K562 (cell line): ENCODE measurements at regions not wholly inside any gene's neighbourhood (a gene's known extent, or its start where the extent isn't known, plus 50 kb on each side); places are given as distances from the start of the nearest gene placed in this dataset.

Experiments
- ATAC-seq: fragments of 200-7000 bp; cut with Tn5 transposase; 3 replicates; pipeline ENCODE4 v1.9.1; 2020; ENCODE audit warnings: moderate library complexity
- BruUV-seq: library from RNA; stranded (reverse); fragments of 400-500 nt; replicated peaks from 2 replicates; lab custom pipeline; 2021; lab: Mats Ljungman, UMichigan
- CTCF ChIA-PET: fragments of 300-600 bp; formaldehyde crosslinking; extraction: SDS; loops from one replicate; lab custom pipeline; 2021; ENCODE audit warnings: low intra/inter-chr PET ratio; lab: Yijun Ruan, JAX
- POLR2A ChIA-PET: fragments of 300-600, 350-650 bp; sonication (Branson Sonifier 250); formaldehyde crosslinking; extraction: SDS; loops from one replicate; lab custom pipeline; 2021; ENCODE audit warnings: antibody characterized with exemption, inconsistent platforms; lab: Yijun Ruan, JAX
- DNase-seq, 4 experiments: peaks; one replicate each; pipeline versions ENCODE4 v3.0.0 to v3.0.0-alpha.2; 2011 to 2018; ENCODE audit warnings: low spot score in 3 of 4, mixed read lengths in 3 of 4; ENCODE audit errors: extremely low read depth in 1 of 4
- FAIRE-seq: peaks from 2 replicates; lab custom pipeline; 2011; peaks lifted over from hg19 to GRCh38; lab: Jason Lieb, UNC
- H2AFZ ChIP-seq: 2 replicates; pipeline ENCODE4 v1.6.0; 2011; ENCODE audit warnings: low read depth, low read length, control low read depth, inconsistent platforms
- H3K27ac ChIP-seq: fragments of 200-600 bp; 3 replicates; pipeline ENCODE4 v1.8.0; 2011; ENCODE audit warnings: low read depth, mild to moderate bottlenecking, control low read depth, inconsistent platforms, low read length, moderate library complexity, mixed read lengths; ENCODE audit errors: extremely low read depth
- H3K27me3 ChIP-seq, 2 experiments: fragments of 300-600 bp in 1 of 2; 2 replicates in 1 of 2; 3 replicates in 1 of 2; pipeline versions ENCODE4 v1.6.0 to v1.8.0; 2011; ENCODE audit warnings: inconsistent platforms in 2 of 2, low read length in 2 of 2, mild to moderate bottlenecking in 1 of 2, mixed read lengths in 1 of 2, moderate library complexity in 1 of 2; ENCODE audit not compliant: control insufficient read depth in 2 of 2, insufficient read depth in 2 of 2
- H3K36me3 ChIP-seq: fragments of 300-600 bp; 3 replicates; pipeline ENCODE4 v1.8.0; 2011; ENCODE audit warnings: mild to moderate bottlenecking, low read length, inconsistent platforms; ENCODE audit not compliant: control insufficient read depth, insufficient read depth
- H3K4me1 ChIP-seq, 2 experiments: fragments of 200-600 bp in 1 of 2; replicated peaks in 1 of 2; 2 replicates in 1 of 2; 3 replicates in 1 of 2; pipeline versions ENCODE4 v1.5.1 to v1.8.0; 2011; ENCODE audit warnings: inconsistent platforms in 2 of 2, low read length in 2 of 2, mild to moderate bottlenecking in 1 of 2, mixed read lengths in 1 of 2, moderate library complexity in 1 of 2; ENCODE audit not compliant: control insufficient read depth in 2 of 2, insufficient read depth in 2 of 2
- H3K4me2 ChIP-seq: 2 replicates; pipeline ENCODE4 v1.6.1; 2011; ENCODE audit warnings: low read length, control low read depth, inconsistent platforms, mixed read lengths; ENCODE audit not compliant: insufficient read depth
- H3K4me3 ChIP-seq: fragments of 200-600 bp; sonication (generic), shearing (Covaris generic); 2 replicates; pipeline ENCODE4 v1.5.1; 2016; ENCODE audit warnings: control low read depth, inconsistent platforms
- H3K79me2 ChIP-seq: fragments of 200-600 bp; 3 replicates; pipeline ENCODE4 v1.8.0; 2011; ENCODE audit warnings: low read length, inconsistent platforms; ENCODE audit not compliant: control insufficient read depth, insufficient read depth
- H3K9ac ChIP-seq, 2 experiments: 2 replicates each; pipeline versions ENCODE4 v1.6.0 to v1.6.1; 2011; ENCODE audit warnings: low read depth in 2 of 2, low read length in 2 of 2, control low read depth in 1 of 2, inconsistent platforms in 1 of 2, mild to moderate bottlenecking in 1 of 2, mixed read lengths in 1 of 2; ENCODE audit not compliant: insufficient read depth in 1 of 2
- H3K9me1 ChIP-seq: one replicate; pipeline ENCODE4 v1.6.0; 2011; ENCODE audit warnings: inconsistent platforms, mild to moderate bottlenecking, low read length, moderate library complexity; ENCODE audit not compliant: control insufficient read depth, insufficient read depth
- H3K9me3 ChIP-seq: replicated peaks from 2 replicates; pipeline ENCODE4 v1.5.1; 2011; ENCODE audit warnings: low read depth, low read length, inconsistent platforms; ENCODE audit not compliant: control insufficient read depth, insufficient read depth
- H4K20me1 ChIP-seq: replicated peaks from 2 replicates; pipeline ENCODE4 v1.6.1; 2011; ENCODE audit warnings: low read length, inconsistent platforms, mixed read lengths; ENCODE audit not compliant: control insufficient read depth, insufficient read depth
- ATF3 ChIP-seq, 2 experiments: fragments of 450-650 bp in 1 of 2; sonication (generic) in 1 of 2; formaldehyde crosslinking in 1 of 2; IDR thresholded peaks in 1 of 2; conservative IDR thresholded peaks in 1 of 2; 2 replicates each; pipeline versions ENCODE4 v1.6.1 to v1.8.1; 2016 to 2023; ENCODE audit warnings: mild to moderate bottlenecking in 2 of 2, moderate library complexity in 2 of 2, inconsistent platforms in 1 of 2, missing genetic modification reagents in 1 of 2
- BACH1 ChIP-seq: fragments of 200-800 bp; sonication (Bioruptor generic); IDR thresholded peaks from 2 replicates; pipeline ENCODE4 v1.6.1; 2016; ENCODE audit warnings: missing genetic modification characterization, missing compliant biosample characterization
- BRD9 ChIP-seq: fragments of 450-650 bp; IDR thresholded peaks from 2 replicates; pipeline ENCODE4 v1.6.1; 2018; ENCODE audit warnings: low read depth; ENCODE audit not compliant: partially characterized antibody
- CBX3 ChIP-seq, 2 experiments: IDR thresholded peaks; 1 replicate in 1 of 2; 2 replicates in 1 of 2; pipeline ENCODE4 v1.6.1; 2012; ENCODE audit warnings: inconsistent platforms in 2 of 2, low read length in 2 of 2, borderline replicate concordance in 1 of 2, control low read depth in 1 of 2
- EHMT2 ChIP-seq: fragments of 450-650 bp; IDR thresholded peaks from 2 replicates; pipeline ENCODE4 v1.6.1; 2018; ENCODE audit warnings: antibody characterized with exemption
- ERF ChIP-seq: fragments of 450-650 bp; formaldehyde crosslinking; IDR thresholded peaks from 2 replicates; pipeline ENCODE4 v1.4.0; 2020; ENCODE audit warnings: mild to moderate bottlenecking, mixed read lengths
- KLF10 ChIP-seq: fragments of 250-450 bp; sonication (Bioruptor Pico); IDR thresholded peaks from 2 replicates; pipeline ENCODE4 v1.6.1; 2021; ENCODE audit warnings: matching md5 sums
- MAZ ChIP-seq, 2 experiments: fragments of 450-650 bp in 1 of 2; sonication (generic) in 1 of 2; formaldehyde crosslinking; IDR thresholded peaks in 1 of 2; conservative IDR thresholded peaks in 1 of 2; 2 replicates each; pipeline versions ENCODE4 v1.4.0 to v1.5.0; 2020; ENCODE audit warnings: mild to moderate bottlenecking in 1 of 2, missing genetic modification reagents in 1 of 2
- NFE2L1 ChIP-seq: fragments of 450-650 bp; IDR thresholded peaks from 2 replicates; pipeline ENCODE4 v1.6.1; 2016; ENCODE audit warnings: missing genetic modification characterization, low read depth, mild to moderate bottlenecking, missing compliant biosample characterization, moderate library complexity, borderline replicate concordance
- POU5F1 ChIP-seq: fragments of 150-350 bp; IDR thresholded peaks from 2 replicates; pipeline ENCODE4 v1.6.1; 2014; ENCODE audit warnings: borderline replicate concordance, low read length, low read depth, mild to moderate bottlenecking; ENCODE audit not compliant: partially characterized antibody
- TAF7 ChIP-seq: fragments of 450-650 bp; IDR thresholded peaks from 2 replicates; pipeline ENCODE4 v1.6.1; 2016; ENCODE audit warnings: missing genetic modification characterization, missing compliant biosample characterization
- TRIM28 ChIP-seq: fragments of 450-650 bp; IDR thresholded peaks from 2 replicates; pipeline ENCODE4 v1.6.1; 2017
- ZBTB9 ChIP-seq: fragments of 450-650 bp; formaldehyde crosslinking; IDR thresholded peaks from 2 replicates; pipeline ENCODE4 v1.4.0; 2020; ENCODE audit warnings: mild to moderate bottlenecking, moderate library complexity
- ZNF583 ChIP-seq: fragments of 250-450 bp; sonication (Bioruptor Pico); IDR thresholded peaks from 2 replicates; pipeline ENCODE4 v1.4.0; 2020
- ZNF609 ChIP-seq: sonication (generic); formaldehyde crosslinking; IDR thresholded peaks from 2 replicates; pipeline ENCODE4 v1.8.1; 2023; ENCODE audit warnings: missing genetic modification reagents, mild to moderate bottlenecking, borderline replicate concordance
- WGBS: fragments of 100-300 bp; shearing (Covaris generic); methylation state at CpG from one replicate; pipeline ENCODE4 v1.1.6; 2016; ENCODE audit warnings: low coverage, mixed read lengths; ENCODE audit not compliant: insufficient coverage; ENCODE audit errors: missing lambda C conversion rate; 5-methylcytosine and 5-hydroxymethylcytosine counted together
- in situ Hi-C: fragments of 300-500 bp; cut with MboI; formaldehyde crosslinking; loops from 4 replicates; pipeline ENCODE4 v1.15.0; 2018; ENCODE audit warnings: inconsistent platforms, mixed read lengths
- intact Hi-C: fragments of 100-400 bp; cut with micrococcal nuclease; formaldehyde crosslinking; loops from 2 replicates; pipeline ENCODE4 v1.14.2; 2022

- no peak overlapping the region for H3K27ac ChIP-seq
- no peak overlapping the region for H3K4me2 ChIP-seq
- H2AFZ ChIP-seq = no peak overlapping the region
- no peaks in the 10 kb centered on the region for H4K20me1 ChIP-seq
- POLR2A ChIA-PET = no interaction called here
- WGBS = 13% methylated on average over 1 of the region's 1 CpG
- H3K9ac ChIP-seq = no peak overlapping the region
- H3K4me3 ChIP-seq = no peak overlapping the region
- in situ Hi-C loops (loop anchor here (25.0 kb wide), 1 partner anchor 409 kb away; the partner anchor contains the start of gene GAGE13), intact Hi-C loops (no loop called here)
- H3K36me3 ChIP-seq = no peaks in the 10 kb centered on the region
- H3K9me1 ChIP-seq = no peaks in the 10 kb centered on the region
- no TSS peak for BruUV-seq
- ATAC-seq (no peak), FAIRE-seq (no peak), DNase-seq (no peak)
- H3K4me1 ChIP-seq = no peaks in the 10 kb centered on the region
- CTCF ChIA-PET = no interaction called here
- no peaks in the 10 kb centered on the region for H3K9me3 ChIP-seq
- no peaks in the 10 kb centered on the region for H3K27me3 ChIP-seq
- no peaks in the 10 kb centered on the region for H3K79me2 ChIP-seq
- TF ChIP-seq CBX3 (IDR thresholded peaks at IDR 0.05; ENCODE audit: borderline replicate concordance in 1 of 2, low read length in 2 of 2) = no peak
- no peak for TF ChIP-seq POU5F1
- no peak for TF ChIP-seq ERF
- TF ChIP-seq NFE2L1 = no peak
- no peak for TF ChIP-seq BACH1
- no peak for TF ChIP-seq BRD9
- TF ChIP-seq MAZ (CRISPR knock-in tag; conservative IDR thresholded peaks at IDR 0.05 in 1 of 2, IDR thresholded peaks at IDR 0.05 in 1 of 2) = no peak
- no peak for TF ChIP-seq ZNF609
- no peak for TF ChIP-seq EHMT2
- no peak for TF ChIP-seq ZBTB9 (CRISPR knock-in tag)
- no peak for TF ChIP-seq TRIM28
- TF ChIP-seq TAF7 = no peak
- TF ChIP-seq ZNF583 (CRISPR knock-in tag) = no peak
- no peak for TF ChIP-seq KLF10 (CRISPR knock-in tag)
- no peak for TF ChIP-seq ATF3 (IDR thresholded peaks at IDR 0.05)
- no peak for TF ChIP-seq ATF3 (CRISPR knock-in tag; conservative IDR thresholded peaks at IDR 0.05)
Observed at GRCh38 chrX:49746306-49746705, 50.5 kb upstream of the PAGE1 start.
